H9 (cell line): ENCODE measurements at regions not wholly inside any gene's neighbourhood (a gene's known extent, or its start where the extent isn't known, plus 50 kb on each side); places are given as distances from the start of the nearest gene placed in this dataset.

Source experiments
- DNase-seq: peaks from one replicate; pipeline ENCODE4 v3.0.0-alpha.2; 2017
- H2AFZ ChIP-seq: one replicate; pipeline ENCODE4 v1.6.1; 2013; ENCODE audit warnings: mild to moderate bottlenecking, low read length, control low read depth, moderate library complexity
- H2AK5ac ChIP-seq: 2 replicates; pipeline ENCODE4 v1.6.1; 2013; ENCODE audit warnings: low read length, control low read depth, mixed read lengths; ENCODE audit not compliant: insufficient read length
- H2BK120ac ChIP-seq: one replicate; pipeline ENCODE4 v1.6.1; 2013; ENCODE audit warnings: low read depth, mild to moderate bottlenecking, low read length, control low read depth, inconsistent platforms; ENCODE audit not compliant: poor library complexity, severe bottlenecking
- H2BK12ac ChIP-seq: 2 replicates; pipeline ENCODE4 v1.6.1; 2013; ENCODE audit warnings: low read length, control low read depth, mixed read lengths, low read depth; ENCODE audit not compliant: insufficient read length
- H2BK15ac ChIP-seq: 2 replicates; pipeline ENCODE4 v1.6.1; 2013; ENCODE audit warnings: low read depth, low read length, control low read depth
- H2BK20ac ChIP-seq: one replicate; pipeline ENCODE4 v1.6.1; 2013; ENCODE audit warnings: low read depth, mild to moderate bottlenecking, low read length, control low read depth, inconsistent platforms; ENCODE audit not compliant: poor library complexity, severe bottlenecking
- H2BK5ac ChIP-seq: 2 replicates; pipeline ENCODE4 v1.6.1; 2013; ENCODE audit warnings: low read length, control low read depth, mixed read lengths; ENCODE audit not compliant: insufficient read length
- H3K14ac ChIP-seq: 2 replicates; pipeline ENCODE4 v1.6.1; 2013; ENCODE audit warnings: low read length, control low read depth; ENCODE audit not compliant: insufficient read depth
- H3K18ac ChIP-seq: 2 replicates; pipeline ENCODE4 v1.6.1; 2013; ENCODE audit warnings: low read depth, mild to moderate bottlenecking, mixed read lengths, low read length, control low read depth; ENCODE audit not compliant: insufficient read length
- H3K23ac ChIP-seq: 2 replicates; pipeline ENCODE4 v1.6.1; 2013; ENCODE audit warnings: low read length, control low read depth, mixed read lengths, low read depth; ENCODE audit not compliant: insufficient read length
- H3K23me2 ChIP-seq: 2 replicates; pipeline ENCODE4 v1.6.1; 2013; ENCODE audit warnings: low read depth, mild to moderate bottlenecking, mixed read lengths, low read length, control low read depth; ENCODE audit not compliant: insufficient read length, poor library complexity, severe bottlenecking
- H3K27ac ChIP-seq: 2 replicates; pipeline ENCODE4 v1.5.1; 2013; ENCODE audit warnings: low read length, control low read depth, mixed read lengths, low read depth; ENCODE audit not compliant: insufficient read length
- H3K27me3 ChIP-seq: 2 replicates; pipeline ENCODE4 v1.6.1; 2013; ENCODE audit warnings: low read length, control low read depth, inconsistent platforms; ENCODE audit not compliant: insufficient read depth
- H3K4ac ChIP-seq: 2 replicates; pipeline ENCODE4 v1.6.1; 2013; ENCODE audit warnings: low read depth, mild to moderate bottlenecking, control low read depth, inconsistent platforms, low read length, moderate library complexity
- H3K4me1 ChIP-seq: 2 replicates; pipeline ENCODE4 v1.6.1; 2013; ENCODE audit warnings: low read length, control low read depth, inconsistent platforms; ENCODE audit not compliant: insufficient read depth
- H3K4me2 ChIP-seq: 2 replicates; pipeline ENCODE4 v1.6.1; 2013; ENCODE audit warnings: low read length, control low read depth, mixed read lengths; ENCODE audit not compliant: insufficient read length, insufficient read depth
- H3K56ac ChIP-seq: 2 replicates; pipeline ENCODE4 v1.6.1; 2013; ENCODE audit warnings: low read depth, mild to moderate bottlenecking, mixed read lengths, low read length, control low read depth; ENCODE audit not compliant: insufficient read length
- H3K79me1 ChIP-seq: 2 replicates; pipeline ENCODE4 v1.6.1; 2013; ENCODE audit warnings: low read depth, mild to moderate bottlenecking, moderate library complexity, low read length, control low read depth, inconsistent platforms; ENCODE audit not compliant: insufficient read depth, poor library complexity, severe bottlenecking
- H3K79me2 ChIP-seq: 2 replicates; pipeline ENCODE4 v1.6.1; 2013; ENCODE audit warnings: low read length, control low read depth, inconsistent platforms; ENCODE audit not compliant: insufficient read depth
- H3K9ac ChIP-seq: 2 replicates; pipeline ENCODE4 v1.6.1; 2013; ENCODE audit warnings: low read length, control low read depth, mixed read lengths; ENCODE audit not compliant: insufficient read length; ENCODE audit errors: extremely low read depth
- H3K9me3 ChIP-seq: one replicate; pipeline ENCODE4 v1.6.1; 2013; ENCODE audit warnings: low read depth, low read length, inconsistent platforms; ENCODE audit not compliant: control insufficient read depth
- H3T11ph ChIP-seq: one replicate; pipeline ENCODE4 v1.6.1; 2013; ENCODE audit warnings: mild to moderate bottlenecking, low read length, control low read depth, inconsistent platforms
- H4K20me1 ChIP-seq: one replicate; pipeline ENCODE4 v1.6.1; 2013; ENCODE audit not compliant: control insufficient read depth, insufficient read length, insufficient read depth
- H4K5ac ChIP-seq: 2 replicates; pipeline ENCODE4 v1.6.1; 2013; ENCODE audit warnings: low read depth, mild to moderate bottlenecking, mixed read lengths, low read length, control low read depth; ENCODE audit not compliant: insufficient read length
- H4K8ac ChIP-seq: replicated peaks from 2 replicates; pipeline ENCODE4 v1.6.1; 2013; ENCODE audit warnings: low read length, control low read depth, mixed read lengths, low read depth; ENCODE audit not compliant: insufficient read length
- H4K91ac ChIP-seq: 2 replicates; pipeline ENCODE4 v1.6.1; 2013; ENCODE audit warnings: low read depth, mild to moderate bottlenecking, moderate library complexity, mixed read lengths, low read length, control low read depth; ENCODE audit not compliant: insufficient read length
- H3K27ac Mint-ChIP-seq, 3 experiments: 2 replicates in 2 of 3; 3 replicates in 1 of 3; pipeline ENCODE4 v1.8.0; 2020 to 2021; ENCODE audit warnings: mixed read lengths in 3 of 3, mild to moderate bottlenecking in 1 of 3, moderate library complexity in 1 of 3
- H3K27me3 Mint-ChIP-seq: 2 replicates; pipeline ENCODE4 v1.8.0; 2021; ENCODE audit warnings: low read depth, mild to moderate bottlenecking, moderate library complexity, mixed read lengths
- H3K36me3 Mint-ChIP-seq, 3 experiments: 2 replicates in 2 of 3; 3 replicates in 1 of 3; pipeline ENCODE4 v1.8.0; 2020 to 2021; ENCODE audit warnings: low read depth in 3 of 3, mixed read lengths in 3 of 3; ENCODE audit not compliant: insufficient read depth in 1 of 3
- H3K4me1 Mint-ChIP-seq, 2 experiments: 2 replicates each; pipeline ENCODE4 v1.8.0; 2020; ENCODE audit warnings: mixed read lengths in 2 of 2
- H3K4me3 Mint-ChIP-seq, 2 experiments: 2 replicates in 1 of 2; 3 replicates in 1 of 2; pipeline ENCODE4 v1.8.0; 2020 to 2021; ENCODE audit warnings: mild to moderate bottlenecking in 2 of 2, mixed read lengths in 2 of 2, moderate library complexity in 1 of 2
- H3K9me3 Mint-ChIP-seq, 2 experiments: 2 replicates in 1 of 2; 3 replicates in 1 of 2; pipeline ENCODE4 v1.8.0; 2020; ENCODE audit warnings: mild to moderate bottlenecking in 2 of 2, mixed read lengths in 2 of 2, moderate library complexity in 1 of 2
- CTCF ChIP-seq: fragments of 200-600 bp; sonication (generic); conservative IDR thresholded peaks from 3 replicates; pipeline ENCODE4 v1.8.0; 2021; ENCODE audit warnings: antibody characterized with exemption, mild to moderate bottlenecking
- WGBS: extraction: QIAGEN DNeasy Blood & Tissue Kit; methylation state at CpG from one replicate; pipeline ENCODE4 v1.1.7; 2013; ENCODE audit warnings: missing lambda C conversion rate, low lambda C conversion rate, mixed read lengths; ENCODE audit not compliant: insufficient read length; ENCODE audit errors: extremely low coverage; 5-methylcytosine and 5-hydroxymethylcytosine counted together

GRCh38 chr3:101146946-101147345 lies 153.7 kb upstream of the ABI3BP start:
- H3K4me1 ChIP-seq = peaks cover 3% of the 10 kb centered on the region; the same call in 1 of the 2 replicates
- no peaks in the 10 kb centered on the region for H4K20me1 ChIP-seq
- no peak for TF ChIP-seq CTCF
- no peak overlapping the region for H4K5ac ChIP-seq
- H2BK15ac ChIP-seq = no peak overlapping the region
- no peak overlapping the region for H3T11ph ChIP-seq
- no peak overlapping the region for H3K4ac ChIP-seq
- no peak overlapping the region; a peak in 1 of 7 replicates for H3K27ac Mint-ChIP-seq
- no CpG with 5 or more reads among the region's 2 CpGs for WGBS
- no peaks in the 10 kb centered on the region; a peak in 1 of 5 replicates for H3K9me3 Mint-ChIP-seq
- no peak overlapping the region for H2BK20ac ChIP-seq
- no peaks in the 10 kb centered on the region for H3K9me3 ChIP-seq
- no peak overlapping the region for H2BK120ac ChIP-seq
- H4K8ac ChIP-seq = no peak overlapping the region
- no peaks in the 10 kb centered on the region for H3K27me3 ChIP-seq
- no peak overlapping the region for H3K18ac ChIP-seq
- H3K4me2 ChIP-seq = no peak overlapping the region
- no peak overlapping the region for H2BK5ac ChIP-seq
- no peak overlapping the region for H3K9ac ChIP-seq
- no peak overlapping the region for H3K14ac ChIP-seq
- no peaks in the 10 kb centered on the region for H3K79me1 ChIP-seq
- H2AFZ ChIP-seq = no peak overlapping the region
- no peak overlapping the region for H3K4me3 Mint-ChIP-seq
- no peak overlapping the region for H2AK5ac ChIP-seq
- H3K23ac ChIP-seq = no peak overlapping the region
- H3K56ac ChIP-seq = no peak overlapping the region
- peaks cover 13% of the 10 kb centered on the region in 2 experiments for H3K4me1 Mint-ChIP-seq
- H3K27me3 Mint-ChIP-seq = no peaks in the 10 kb centered on the region
- no peak overlapping the region for H3K27ac ChIP-seq
- no peak for DNase-seq
- H3K23me2 ChIP-seq = no peaks in the 10 kb centered on the region
- no peak overlapping the region for H2BK12ac ChIP-seq
- no peaks in the 10 kb centered on the region for H3K79me2 ChIP-seq
- H3K36me3 Mint-ChIP-seq = no peaks in the 10 kb centered on the region
- no peak overlapping the region for H4K91ac ChIP-seq
